ENCODE measurements at regions not wholly inside any gene's neighbourhood (a gene's known extent, or its start where the extent isn't known, plus 50 kb on each side); places are given as distances from the start of the nearest gene placed in this dataset.
A peak's percentile ranks its signal among the peaks of the same experiment; 100 is the strongest.

- Mint-ChIP-seq H3K9me3 (no peaks in the 10 kb centered on the region), H3K4me1 (no peaks in the 10 kb centered on the region), H3K27me3 (ENCODE audit: low read depth) (no peaks in the 10 kb centered on the region), H3K4me3 (no peak overlapping the region), H3K27ac (no peak overlapping the region), H3K36me3 (no peaks in the 10 kb centered on the region)
- ATAC-seq (peak; percentile 89), DNase-seq (ENCODE audit: low spot score) (peak; percentile 56)
- TF ChIP-seq ATF3 (CRISPR knock-in tag; conservative IDR thresholded peaks at IDR 0.05) (no peak), FOXP1 (CRISPR knock-in tag; IDR thresholded peaks at IDR 0.05; ENCODE audit: borderline replicate concordance) (no peak), NR2C2 (CRISPR knock-in tag; IDR thresholded peaks at IDR 0.05) (no peak), CTCF (IDR thresholded peaks at IDR 0.05) (peak; percentile 59; the same call in 1 of the 2 replicates), MXD4 (CRISPR knock-in tag; IDR thresholded peaks at IDR 0.05; ENCODE audit: borderline replicate concordance) (no peak), ZNF232 (CRISPR knock-in tag; IDR thresholded peaks at IDR 0.05) (no peak)
- ChIA-PET CTCF (interaction anchor here (0.6 to 2.8 kb wide), 30 partner anchors 11 to 1340 kb away, joined by 3 to 14 read pairs (median 3); partner anchors contain the start of gene PHYHIPL), POLR2A (no interaction called here)
Observed at GRCh38 chr10:58952747-58953466, 223.5 kb upstream of the PHYHIPL start.

DNA sequence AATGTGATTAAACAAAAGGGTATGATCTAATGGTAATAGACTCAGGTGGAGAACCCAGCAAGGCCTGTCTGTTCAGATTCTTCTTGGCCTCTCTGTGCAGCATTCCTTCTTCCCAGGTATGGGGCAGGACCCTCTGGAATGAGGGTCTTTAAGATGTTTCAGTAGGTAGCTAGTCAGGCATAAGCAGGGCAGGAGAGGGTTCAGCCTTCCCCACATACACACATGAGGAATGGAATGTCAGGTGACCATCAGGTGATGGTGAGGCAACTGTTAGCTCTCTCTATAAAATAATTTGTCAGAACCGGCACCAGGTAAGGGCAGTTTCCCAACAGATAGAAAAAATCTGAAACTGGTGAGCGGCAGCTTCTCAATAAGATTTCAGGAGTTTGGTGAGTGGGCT lies 222.3 kb upstream of the PHYHIPL start:
- Mint-ChIP-seq H3K27me3 (ENCODE audit: low read depth) (peaks cover 5% of the 10 kb centered on the region), H3K36me3 (no peaks in the 10 kb centered on the region), H3K9me3 (no peaks in the 10 kb centered on the region), H3K27ac (no peak overlapping the region), H3K4me3 (no peak overlapping the region), H3K4me1 (no peaks in the 10 kb centered on the region)
- ChIA-PET POLR2A (no interaction called here), CTCF (interaction anchor here (2.8 kb wide), 1 partner anchor 14 kb away, joined by 14 read pairs; no protein-coding TSS in a partner anchor)
- ATAC-seq, result no peak
- no peak for TF ChIP-seq CREM (CRISPR knock-in tag; IDR thresholded peaks at IDR 0.05)
- TF ChIP-seq GABPB1 (CRISPR knock-in tag; IDR thresholded peaks at IDR 0.05), result no peak
- no peak for TF ChIP-seq MYBL2 (CRISPR knock-in tag; IDR thresholded peaks at IDR 0.05)
- no peak for TF ChIP-seq TP53 (CRISPR knock-in tag; IDR thresholded peaks at IDR 0.05)
- TF ChIP-seq ZNF416 (CRISPR knock-in tag; IDR thresholded peaks at IDR 0.05), result no peak
- no peak for TF ChIP-seq GTF2I (CRISPR knock-in tag; conservative IDR thresholded peaks at IDR 0.05)
- TF ChIP-seq MAX (CRISPR knock-in tag; IDR thresholded peaks at IDR 0.05), result no peak
- no peak for TF ChIP-seq ZNF263 (CRISPR knock-in tag; IDR thresholded peaks at IDR 0.05; ENCODE audit: low read depth)
- no peak for TF ChIP-seq GRHL2 (CRISPR knock-in tag; IDR thresholded peaks at IDR 0.05; ENCODE audit: insufficient replicate concordance, severe bottlenecking)
- no peak for TF ChIP-seq FOXJ3 (CRISPR knock-in tag; IDR thresholded peaks at IDR 0.05; ENCODE audit: borderline replicate concordance)
- no peak for TF ChIP-seq ATF3 (CRISPR knock-in tag; conservative IDR thresholded peaks at IDR 0.05)
- TF ChIP-seq PRRX2 (CRISPR knock-in tag; IDR thresholded peaks at IDR 0.05), result no peak
- no peak for TF ChIP-seq ZNF532 (CRISPR knock-in tag; IDR thresholded peaks at IDR 0.05; ENCODE audit: borderline replicate concordance)
- TF ChIP-seq ZNF396 (CRISPR knock-in tag; IDR thresholded peaks at IDR 0.05; ENCODE audit: borderline replicate concordance), result no peak
- TF ChIP-seq ZSCAN18 (CRISPR knock-in tag; IDR thresholded peaks at IDR 0.05), result no peak
- no peak for TF ChIP-seq ZNF232 (CRISPR knock-in tag; IDR thresholded peaks at IDR 0.05)
- TF ChIP-seq, protein P1, sequence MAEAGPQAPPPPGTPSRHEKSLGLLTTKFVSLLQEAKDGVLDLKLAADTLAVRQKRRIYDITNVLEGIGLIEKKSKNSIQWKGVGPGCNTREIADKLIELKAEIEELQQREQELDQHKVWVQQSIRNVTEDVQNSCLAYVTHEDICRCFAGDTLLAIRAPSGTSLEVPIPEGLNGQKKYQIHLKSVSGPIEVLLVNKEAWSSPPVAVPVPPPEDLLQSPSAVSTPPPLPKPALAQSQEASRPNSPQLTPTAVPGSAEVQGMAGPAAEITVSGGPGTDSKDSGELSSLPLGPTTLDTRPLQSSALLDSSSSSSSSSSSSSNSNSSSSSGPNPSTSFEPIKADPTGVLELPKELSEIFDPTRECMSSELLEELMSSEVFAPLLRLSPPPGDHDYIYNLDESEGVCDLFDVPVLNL (CRISPR knock-in tag; IDR thresholded peaks at IDR 0.05; ENCODE audit: borderline replicate concordance, low read depth), result no peak
- no peak for TF ChIP-seq TCF7 (CRISPR knock-in tag; IDR thresholded peaks at IDR 0.05; ENCODE audit: low read depth)
- TF ChIP-seq ZNF671 (CRISPR knock-in tag; IDR thresholded peaks at IDR 0.05), result no peak
- no peak for TF ChIP-seq ZBTB43 (CRISPR knock-in tag; IDR thresholded peaks at IDR 0.05)
- no peak for DNase-seq (ENCODE audit: low spot score)
